Occipital lobe (tissue), 1 donor: ENCODE measurements at regions not wholly inside any gene's neighbourhood (a gene's known extent, or its start where the extent isn't known, plus 50 kb on each side); places are given as distances from the start of the nearest gene placed in this dataset.
A peak's percentile ranks its signal among the peaks of the same experiment; 100 is the strongest.

Experiments used
- DNase-seq: peaks from one replicate; lab custom pipeline; 2025; lab: John Stamatoyannopoulos, UW

- DNase-seq = no peak
These were observed 50.5 kb upstream of the ATF3 start for GRCh38 chr1:212557739-212558692.

GRCh38 chr1:212558693-212559480, 49.7 kb upstream of the ATF3 start:
- DNase-seq = peak; percentile 81
